ENCODE measurements at regions not wholly inside any gene's neighbourhood (a gene's known extent, or its start where the extent isn't known, plus 50 kb on each side); places are given as distances from the start of the nearest gene placed in this dataset.

- TF ChIP-seq CREB1 (IDR thresholded peaks at IDR 0.05; ENCODE audit: low read depth) (no peak), FOXM1 (IDR thresholded peaks at IDR 0.05; ENCODE audit: borderline replicate concordance, low read depth) (no peak), RAD21 (IDR thresholded peaks at IDR 0.05; ENCODE audit: low read depth) (no peak), NFIC (IDR thresholded peaks at IDR 0.05) (no peak), TAF1 (IDR thresholded peaks at IDR 0.05; ENCODE audit: low read depth) (no peak), EP300 (IDR thresholded peaks at IDR 0.05; ENCODE audit: borderline replicate concordance) (no peak), MAX (IDR thresholded peaks at IDR 0.05) (no peak), CEBPB (IDR thresholded peaks at IDR 0.05) (no peak), TEAD4 (IDR thresholded peaks at IDR 0.05) (no peak), TCF12 (IDR thresholded peaks at IDR 0.05; ENCODE audit: low read depth) (no peak), EGR1 (IDR thresholded peaks at IDR 0.05) (no peak), REST (IDR thresholded peaks at IDR 0.05; ENCODE audit: low read depth) (no peak), USF1 (IDR thresholded peaks at IDR 0.05) (no peak)
These were observed 141.7 kb downstream of the RBM43 start for GRCh38 chr2:151120011-151120410.
